HEK293 (cell line): ENCODE measurements at regions not wholly inside any gene's neighbourhood (a gene's known extent, or its start where the extent isn't known, plus 50 kb on each side); places are given as distances from the start of the nearest gene placed in this dataset.
A peak's percentile ranks its signal among the peaks of the same experiment; 100 is the strongest.

ENCODE experiments used
- CTCF ChIA-PET: fragments of 350-600 bp; formaldehyde crosslinking; extraction: SDS; loops from one replicate; lab custom pipeline; 2021; ENCODE audit warnings: antibody characterized with exemption; lab: Yijun Ruan, JAX
- POLR2A ChIA-PET: fragments of 300-600 bp; formaldehyde crosslinking; extraction: SDS; loops from one replicate; lab custom pipeline; 2020; ENCODE audit warnings: antibody characterized with exemption, inconsistent platforms; lab: Yijun Ruan, JAX
- H3K27ac ChIP-seq: fragments of 200-500 bp; sonication (Bioruptor generic); 2 replicates; pipeline ENCODE4 v1.5.1; 2014; ENCODE audit warnings: low read depth, low read length, control low read depth, inconsistent platforms; ENCODE audit errors: extremely low read depth
- H3K36me3 ChIP-seq, 2 experiments: fragments of 200-500 bp in 1 of 2; sonication (Bioruptor generic) in 1 of 2; 1 replicate in 1 of 2; 2 replicates in 1 of 2; pipeline ENCODE4 v1.5.1; 2014 to 2017; ENCODE audit warnings: inconsistent platforms in 2 of 2, low read length in 2 of 2; ENCODE audit not compliant: control insufficient read depth in 2 of 2, insufficient read depth in 1 of 2
- H3K4me1 ChIP-seq: fragments of 200-500 bp; sonication (Bioruptor generic); 2 replicates; pipeline ENCODE4 v1.5.1; 2014; ENCODE audit warnings: mild to moderate bottlenecking, low read length, inconsistent platforms; ENCODE audit not compliant: control insufficient read depth, insufficient read depth
- H3K4me3 ChIP-seq: 2 replicates; pipeline ENCODE4 v1.5.1; 2011; ENCODE audit warnings: low read depth, mild to moderate bottlenecking, control low read depth, low read length, moderate library complexity
- H3K9me3 ChIP-seq: fragments of 200-500 bp; sonication (Bioruptor generic); 2 replicates; pipeline ENCODE4 v1.5.1; 2014; ENCODE audit warnings: low read depth, low read length, inconsistent platforms; ENCODE audit not compliant: control insufficient read depth, insufficient read depth
- MYNN ChIP-seq: fragments of 450-650 bp; formaldehyde crosslinking; IDR thresholded peaks from 2 replicates; pipeline ENCODE4 v1.5.1; 2016; ENCODE audit warnings: missing biosample characterization, missing genetic modification characterization, borderline replicate concordance
- PRDM1 ChIP-seq: fragments of 450-650 bp; formaldehyde crosslinking; IDR thresholded peaks from 2 replicates; pipeline ENCODE4; 2016; ENCODE audit warnings: missing biosample characterization, missing genetic modification characterization
- PRDM10 ChIP-seq: fragments of 450-650 bp; formaldehyde crosslinking; IDR thresholded peaks from 2 replicates; pipeline ENCODE4 v1.5.1; 2016; ENCODE audit warnings: missing biosample characterization, missing genetic modification characterization
- PRDM6 ChIP-seq: fragments of 450-650 bp; formaldehyde crosslinking; IDR thresholded peaks from 2 replicates; pipeline ENCODE4 v1.5.1; 2017; ENCODE audit warnings: missing biosample characterization, missing genetic modification characterization
- TCF7L2 ChIP-seq: IDR thresholded peaks from 2 replicates; pipeline ENCODE4 v1.6.1; 2011; ENCODE audit warnings: low read depth, mild to moderate bottlenecking, inconsistent platforms, low read length, moderate library complexity, borderline replicate concordance
- WT1 ChIP-seq: fragments of 450-650 bp; formaldehyde crosslinking; IDR thresholded peaks from 2 replicates; pipeline ENCODE4 v1.5.1; 2016; ENCODE audit warnings: missing biosample characterization, missing genetic modification characterization
- YY1 ChIP-seq: fragments of 450-650 bp; formaldehyde crosslinking; IDR thresholded peaks from 2 replicates; pipeline ENCODE4 v1.5.1; 2018; ENCODE audit warnings: missing biosample characterization, missing genetic modification characterization
- YY2 ChIP-seq: fragments of 450-650 bp; formaldehyde crosslinking; IDR thresholded peaks from 2 replicates; pipeline ENCODE4 v1.5.1; 2016; ENCODE audit warnings: missing biosample characterization, missing genetic modification characterization
- ZBTB10 ChIP-seq: fragments of 450-650 bp; formaldehyde crosslinking; IDR thresholded peaks from 2 replicates; pipeline ENCODE4 v1.5.1; 2016; ENCODE audit warnings: missing biosample characterization, missing genetic modification characterization
- ZBTB20 ChIP-seq: fragments of 450-650 bp; formaldehyde crosslinking; IDR thresholded peaks from 2 replicates; pipeline ENCODE4 v1.5.1; 2016; ENCODE audit warnings: missing biosample characterization, missing genetic modification characterization
- ZBTB49 ChIP-seq: fragments of 450-650 bp; formaldehyde crosslinking; IDR thresholded peaks from 2 replicates; pipeline ENCODE4 v1.5.1; 2016; ENCODE audit warnings: missing biosample characterization, missing genetic modification characterization, low read depth
- ZFHX2 ChIP-seq: fragments of 450-650 bp; formaldehyde crosslinking; conservative IDR thresholded peaks from 2 replicates; pipeline ENCODE4 v1.5.1; 2016; ENCODE audit warnings: missing biosample characterization, missing genetic modification characterization
- ZFP69B ChIP-seq: fragments of 450-650 bp; formaldehyde crosslinking; IDR thresholded peaks from 2 replicates; pipeline ENCODE4 v1.5.1; 2016; ENCODE audit warnings: missing biosample characterization, missing genetic modification characterization
- ZNF121 ChIP-seq: fragments of 450-650 bp; formaldehyde crosslinking; IDR thresholded peaks from 2 replicates; pipeline ENCODE4 v1.5.1; 2016; ENCODE audit warnings: missing biosample characterization, missing genetic modification characterization
- ZNF155 ChIP-seq: fragments of 450-650 bp; formaldehyde crosslinking; IDR thresholded peaks from 2 replicates; pipeline ENCODE4 v1.5.1; 2016; ENCODE audit warnings: missing biosample characterization, missing genetic modification characterization
- ZNF157 ChIP-seq: fragments of 450-650 bp; formaldehyde crosslinking; IDR thresholded peaks from 2 replicates; pipeline ENCODE4 v1.5.1; 2016; ENCODE audit warnings: missing biosample characterization, missing genetic modification characterization
- ZNF2 ChIP-seq: fragments of 450-650 bp; formaldehyde crosslinking; IDR thresholded peaks from 2 replicates; pipeline ENCODE4 v1.5.1; 2016; ENCODE audit warnings: missing biosample characterization, missing genetic modification characterization
- ZNF341 ChIP-seq: fragments of 450-650 bp; formaldehyde crosslinking; IDR thresholded peaks from 2 replicates; pipeline ENCODE4; 2016; ENCODE audit warnings: low read depth, missing biosample characterization, missing genetic modification characterization
- ZNF398 ChIP-seq: fragments of 450-650 bp; formaldehyde crosslinking; IDR thresholded peaks from 2 replicates; pipeline ENCODE4 v1.5.1; 2017; ENCODE audit warnings: missing biosample characterization, missing genetic modification characterization
- ZNF433 ChIP-seq: fragments of 450-650 bp; formaldehyde crosslinking; IDR thresholded peaks from 2 replicates; pipeline ENCODE4 v1.5.1; 2016; ENCODE audit warnings: missing biosample characterization, missing genetic modification characterization, low read depth
- ZNF510 ChIP-seq: fragments of 450-650 bp; formaldehyde crosslinking; IDR thresholded peaks from 2 replicates; pipeline ENCODE4 v1.5.1; 2018; ENCODE audit warnings: mild to moderate bottlenecking, missing genetic modification characterization, missing biosample characterization; ENCODE audit not compliant: insufficient replicate concordance
- ZNF560 ChIP-seq: fragments of 450-650 bp; formaldehyde crosslinking; IDR thresholded peaks from 2 replicates; pipeline ENCODE4 v1.5.1; 2017; ENCODE audit warnings: missing biosample characterization, missing genetic modification characterization, borderline replicate concordance
- ZNF621 ChIP-seq: fragments of 450-650 bp; formaldehyde crosslinking; IDR thresholded peaks from 2 replicates; pipeline ENCODE4 v1.5.1; 2017; ENCODE audit warnings: missing biosample characterization, missing genetic modification characterization
- ZNF830 ChIP-seq: fragments of 450-650 bp; IDR thresholded peaks from 2 replicates; pipeline ENCODE4 v1.5.0; 2018; ENCODE audit warnings: missing biosample characterization, missing genetic modification characterization, low read depth, mild to moderate bottlenecking, moderate library complexity

GRCh38 chr6:26170181-26170580, 83.0 kb downstream of the HFE start (continued):
- no peak for TF ChIP-seq YY1 (tag by site-specific recombination)
- no peak for TF ChIP-seq ZNF155 (tag by site-specific recombination)
- TF ChIP-seq ZFP69B: no peak
- no peak for TF ChIP-seq ZNF560
- peak; percentile 79 for TF ChIP-seq WT1 (tag by site-specific recombination)
- no peak for TF ChIP-seq ZNF157 (tag by site-specific recombination)
- no peak for TF ChIP-seq ZFHX2 (tag by site-specific recombination)
- TF ChIP-seq TCF7L2: no peak
- TF ChIP-seq ZNF121 (tag by site-specific recombination): no peak
- TF ChIP-seq ZBTB20 (tag by site-specific recombination): no peak
- no peak for TF ChIP-seq ZBTB10 (tag by site-specific recombination)
- TF ChIP-seq ZNF433 (tag by site-specific recombination): no peak
- no peak for TF ChIP-seq YY2 (tag by site-specific recombination)
- no peak for TF ChIP-seq ZNF510 (tag by site-specific recombination)
- TF ChIP-seq ZNF621 (tag by site-specific recombination): no peak

GRCh38 chr6:26170951-26171841, 84.0 kb downstream of the HFE start:
- Histone ChIP-seq H3K36me3 (no peaks in the 10 kb centered on the region), H3K4me3 (peak overlapping the region; percentile 65), H3K4me1 (no peaks in the 10 kb centered on the region; the same call in 1 of the 2 replicates), H3K27ac (peak overlapping the region; percentile 2; the same call in 1 of the 2 replicates), H3K9me3 (no peaks in the 10 kb centered on the region)
- POLR2A ChIA-PET: interaction anchor here (0.9 to 4.1 kb wide), 3 partner anchors 13 to 47 kb away, joined by 3 to 33 read pairs (median 18); a partner anchor contains a TSS
- CTCF ChIA-PET: interaction anchor here (0.6 kb wide), 1 partner anchor 179 kb away, joined by 3 read pairs; no protein-coding TSS in a partner anchor
- TF ChIP-seq PRDM10 (no peak), ZBTB49 (tag by site-specific recombination) (no peak), ZNF398 (tag by site-specific recombination) (no peak), MYNN (tag by site-specific recombination) (no peak), ZNF2 (tag by site-specific recombination) (0 out of 2 replicates have a peak, but pooled peaks have one; percentile 2), ZNF341 (tag by site-specific recombination) (0 out of 2 replicates have a peak, but pooled peaks have one; percentile 15), ZBTB20 (tag by site-specific recombination) (no peak), ZNF830 (no peak), PRDM1 (tag by site-specific recombination) (0 out of 2 replicates have a peak, but pooled peaks have one; percentile 51), PRDM6 (no peak)
